ENCODE measurements at regions not wholly inside any gene's neighbourhood (a gene's known extent, or its start where the extent isn't known, plus 50 kb on each side); places are given as distances from the start of the nearest gene placed in this dataset.
A peak's percentile ranks its signal among the peaks of the same experiment; 100 is the strongest.
"Not testable (repeated sequence)": the region's sequence is repeated elsewhere in the genome, so short reads cannot be mapped to it uniquely, and the experiment has no call there.

- no peak for DNase-seq (ENCODE audit: low read depth)
Observed at GRCh38 chr7:142636751-142637150, 112.5 kb upstream of the PRSS1 start.

- not testable (repeated sequence) for DNase-seq (ENCODE audit: low read depth)
Observed at GRCh38 chr7:142636107-142636506, 113.2 kb upstream of the PRSS1 start.

GRCh38 chr7:142632271-142633134, 116.8 kb upstream of the PRSS1 start:
- DNase-seq (ENCODE audit: low read depth) = peak; percentile 78

- peak; percentile 53 for DNase-seq (ENCODE audit: low read depth)
Observed at GRCh38 chr7:142629588-142630260, 119.5 kb upstream of the PRSS1 start.

- DNase-seq (ENCODE audit: low read depth) = no peak
Observed at GRCh38 chr7:142628945-142629344, 120.3 kb upstream of the PRSS1 start.

- DNase-seq (ENCODE audit: low read depth) = not testable (repeated sequence)
Observed at GRCh38 chr7:142627223-142627622, 122.0 kb upstream of the PRSS1 start.

GRCh38 chr7:142626420-142627035, 122.7 kb upstream of the PRSS1 start:
- DNase-seq (ENCODE audit: low read depth) = peak; percentile 58

- not testable (repeated sequence) for DNase-seq (ENCODE audit: low read depth)
Observed at GRCh38 chr7:142625216-142625615, 124.1 kb upstream of the PRSS1 start.

- no peak for DNase-seq (ENCODE audit: low read depth)
Observed at GRCh38 chr7:142620402-142620801, 128.9 kb upstream of the PRSS1 start.

- DNase-seq (ENCODE audit: low read depth) = no peak
Observed at GRCh38 chr7:142618655-142619351, 130.5 kb upstream of the PRSS1 start.

- no peak for DNase-seq (ENCODE audit: low read depth)
Observed at GRCh38 chr7:142616842-142617241, 132.4 kb upstream of the PRSS1 start.

- DNase-seq (ENCODE audit: low read depth) = no peak
Observed at GRCh38 chr7:142616121-142616643, 133.1 kb upstream of the PRSS1 start.

GRCh38 chr7:142615508-142615907, 133.8 kb upstream of the PRSS1 start:
- no peak for DNase-seq (ENCODE audit: low read depth)

- peak; percentile 49 for DNase-seq (ENCODE audit: low read depth)
Observed at GRCh38 chr7:142614116-142614515, 135.2 kb upstream of the PRSS1 start.

GRCh38 chr7:142612237-142612881, 136.9 kb upstream of the PRSS1 start:
- peak; percentile 40 for DNase-seq (ENCODE audit: low read depth)

GRCh38 chr7:142611566-142612236, 137.6 kb upstream of the PRSS1 start:
- DNase-seq (ENCODE audit: low read depth) = peak; percentile 21

GRCh38 chr7:142608630-142609428, 140.4 kb upstream of the PRSS1 start:
- DNase-seq (ENCODE audit: low read depth) = no peak

GRCh38 chr7:142607351-142607750, 141.9 kb upstream of the PRSS1 start:
- DNase-seq (ENCODE audit: low read depth) = peak; percentile 36

- DNase-seq (ENCODE audit: low read depth) = no peak
Observed at GRCh38 chr7:142606081-142606480, 143.2 kb upstream of the PRSS1 start.

- no peak for DNase-seq (ENCODE audit: low read depth)
Observed at GRCh38 chr7:142604671-142605070, 144.6 kb upstream of the PRSS1 start.
